ENCODE measurements at regions not wholly inside any gene's neighbourhood (a gene's known extent, or its start where the extent isn't known, plus 50 kb on each side); places are given as distances from the start of the nearest gene placed in this dataset.

DNA sequence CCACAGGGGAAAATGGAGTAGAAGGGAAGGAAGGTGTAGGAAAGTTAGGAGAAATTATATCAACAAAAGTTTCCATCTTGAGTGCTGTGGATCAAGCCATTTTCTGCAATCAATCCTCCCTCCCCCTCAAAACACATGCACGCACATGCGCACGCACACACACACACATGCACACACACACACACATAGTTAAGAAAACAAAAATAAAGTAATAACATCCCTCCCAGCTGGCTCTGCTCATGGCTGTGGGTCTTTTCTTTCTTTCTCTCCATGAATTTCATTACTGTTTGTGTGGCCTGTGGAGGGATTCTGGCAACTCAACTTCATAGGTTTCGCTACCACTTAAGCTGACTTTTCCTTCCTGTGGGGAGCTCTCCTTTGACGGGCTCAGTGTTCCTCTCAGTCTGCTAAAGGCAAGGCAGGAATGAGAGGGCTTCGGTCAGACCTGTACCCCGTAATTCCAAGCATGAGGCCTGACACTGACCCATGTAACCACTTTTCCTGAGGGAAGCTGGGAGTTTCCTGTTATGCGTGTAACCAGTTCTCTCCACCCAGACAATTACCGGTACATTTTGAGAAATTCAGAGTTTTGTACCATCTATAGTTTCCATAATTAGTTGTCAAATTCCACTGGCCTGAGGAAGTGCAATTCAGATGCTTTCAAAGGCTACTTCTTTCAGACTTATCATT lies 79.8 kb downstream of the ZNF92 start (continued):
- TF ChIP-seq SAP30 (IDR thresholded peaks at IDR 0.05; ENCODE audit: insufficient read depth, insufficient replicate concordance, low read length) (no peak), SIX5 (IDR thresholded peaks at IDR 0.05; ENCODE audit: low read depth, low read length) (no peak)
- TF ChIP-seq, protein P1, sequence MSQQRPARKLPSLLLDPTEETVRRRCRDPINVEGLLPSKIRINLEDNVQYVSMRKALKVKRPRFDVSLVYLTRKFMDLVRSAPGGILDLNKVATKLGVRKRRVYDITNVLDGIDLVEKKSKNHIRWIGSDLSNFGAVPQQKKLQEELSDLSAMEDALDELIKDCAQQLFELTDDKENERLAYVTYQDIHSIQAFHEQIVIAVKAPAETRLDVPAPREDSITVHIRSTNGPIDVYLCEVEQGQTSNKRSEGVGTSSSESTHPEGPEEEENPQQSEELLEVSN (IDR thresholded peaks at IDR 0.05): no peak
- TF ChIP-seq, protein P2, sequence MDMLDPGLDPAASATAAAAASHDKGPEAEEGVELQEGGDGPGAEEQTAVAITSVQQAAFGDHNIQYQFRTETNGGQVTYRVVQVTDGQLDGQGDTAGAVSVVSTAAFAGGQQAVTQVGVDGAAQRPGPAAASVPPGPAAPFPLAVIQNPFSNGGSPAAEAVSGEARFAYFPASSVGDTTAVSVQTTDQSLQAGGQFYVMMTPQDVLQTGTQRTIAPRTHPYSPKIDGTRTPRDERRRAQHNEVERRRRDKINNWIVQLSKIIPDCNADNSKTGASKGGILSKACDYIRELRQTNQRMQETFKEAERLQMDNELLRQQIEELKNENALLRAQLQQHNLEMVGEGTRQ (IDR thresholded peaks at IDR 0.05; ENCODE audit: low read length): no peak

Data from H1 (cell line).